GM19239 (cell line): ENCODE measurements at regions not wholly inside any gene's neighbourhood (a gene's known extent, or its start where the extent isn't known, plus 50 kb on each side); places are given as distances from the start of the nearest gene placed in this dataset.
"Not testable (repeated sequence)": the region's sequence is repeated elsewhere in the genome, so short reads cannot be mapped to it uniquely, and the experiment has no call there.

Experiments
- DNase-seq: peaks from one replicate; pipeline ENCODE4 v3.0.0; 2011; ENCODE audit warnings: low spot score; ENCODE audit not compliant: insufficient read length
- FAIRE-seq: peaks from 2 replicates; lab custom pipeline; 2011; peaks lifted over from hg19 to GRCh38; lab: Jason Lieb, UNC

GRCh38 chr2:21981127-21981526 lies 857.4 kb downstream of the TDRD15 start:
- FAIRE-seq = no peak
- DNase-seq = no peak

DNA sequence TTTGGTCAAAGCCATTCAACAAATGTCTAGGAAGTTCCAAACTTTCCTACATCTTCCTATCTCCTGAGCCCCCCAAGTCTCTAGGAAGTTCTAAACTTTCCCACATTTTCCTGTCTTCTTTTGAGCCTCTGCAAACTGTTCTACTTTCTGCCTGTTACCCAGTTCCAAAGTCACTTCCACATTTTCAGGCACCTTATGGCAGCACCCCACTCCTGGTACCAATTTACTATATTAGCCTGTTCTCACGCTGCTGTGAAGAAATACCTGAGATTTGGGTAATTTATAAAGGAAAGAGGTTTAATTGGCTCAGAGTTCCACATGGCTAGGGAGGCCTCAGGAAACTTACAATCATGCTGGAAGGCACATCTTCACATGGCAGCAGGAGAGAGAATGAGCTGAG lies 869.2 kb downstream of the TDRD15 start:
- DNase-seq = no peak
- FAIRE-seq = no peak

GRCh38 chr2:21996339-21996738 lies 872.6 kb downstream of the TDRD15 start:
- FAIRE-seq = no peak
- no peak for DNase-seq

DNA sequence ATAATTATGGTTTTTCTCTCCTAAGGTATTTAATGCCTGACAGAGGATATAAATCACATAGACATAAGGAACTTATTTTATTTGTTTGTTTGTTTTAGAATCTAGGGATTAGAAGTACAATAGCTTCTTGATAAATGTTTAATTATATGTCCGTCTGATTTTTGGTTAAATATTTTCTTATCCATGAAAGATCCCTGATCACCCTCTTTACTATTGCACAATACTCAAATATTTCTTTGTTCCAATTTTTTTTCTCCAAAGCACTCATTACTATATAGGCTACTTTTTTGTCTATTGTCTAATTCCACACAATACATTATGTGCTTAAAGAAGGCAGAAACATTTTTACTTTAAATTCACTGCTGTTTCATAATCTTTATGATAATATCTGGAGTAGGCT lies 875.8 kb downstream of the TDRD15 start:
- FAIRE-seq = no peak
- DNase-seq = no peak

DNA sequence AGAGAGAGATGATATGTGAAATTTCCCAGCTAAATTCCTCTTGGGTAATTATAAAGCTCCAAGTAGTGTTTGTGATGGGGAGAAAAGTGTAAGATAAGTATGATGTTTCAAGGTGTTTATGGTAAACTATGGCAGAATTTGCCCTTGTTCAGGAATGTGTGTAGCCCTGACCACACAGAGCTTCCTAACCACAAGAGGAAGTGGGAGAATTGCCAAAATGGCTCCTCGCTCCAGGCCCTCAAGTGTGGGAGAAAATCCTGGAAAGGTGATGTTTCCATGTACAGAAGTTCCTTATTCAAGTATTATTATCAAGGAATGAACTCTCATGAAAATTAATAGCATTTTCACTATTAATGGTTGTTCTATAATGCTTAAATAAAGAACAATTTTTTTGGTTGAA lies 878.3 kb downstream of the TDRD15 start:
- FAIRE-seq (no peak), DNase-seq (no peak)

- DNase-seq = no peak
- no peak for FAIRE-seq
Observed at GRCh38 chr2:22003270-22003669, 879.5 kb downstream of the TDRD15 start.

- no peak for DNase-seq
- no peak for FAIRE-seq
Observed at GRCh38 chr2:22011048-22011447, 887.3 kb downstream of the TDRD15 start.

GRCh38 chr2:22020091-22020742 lies 896.4 kb downstream of the TDRD15 start:
- DNase-seq (no peak), FAIRE-seq (no peak)

DNA sequence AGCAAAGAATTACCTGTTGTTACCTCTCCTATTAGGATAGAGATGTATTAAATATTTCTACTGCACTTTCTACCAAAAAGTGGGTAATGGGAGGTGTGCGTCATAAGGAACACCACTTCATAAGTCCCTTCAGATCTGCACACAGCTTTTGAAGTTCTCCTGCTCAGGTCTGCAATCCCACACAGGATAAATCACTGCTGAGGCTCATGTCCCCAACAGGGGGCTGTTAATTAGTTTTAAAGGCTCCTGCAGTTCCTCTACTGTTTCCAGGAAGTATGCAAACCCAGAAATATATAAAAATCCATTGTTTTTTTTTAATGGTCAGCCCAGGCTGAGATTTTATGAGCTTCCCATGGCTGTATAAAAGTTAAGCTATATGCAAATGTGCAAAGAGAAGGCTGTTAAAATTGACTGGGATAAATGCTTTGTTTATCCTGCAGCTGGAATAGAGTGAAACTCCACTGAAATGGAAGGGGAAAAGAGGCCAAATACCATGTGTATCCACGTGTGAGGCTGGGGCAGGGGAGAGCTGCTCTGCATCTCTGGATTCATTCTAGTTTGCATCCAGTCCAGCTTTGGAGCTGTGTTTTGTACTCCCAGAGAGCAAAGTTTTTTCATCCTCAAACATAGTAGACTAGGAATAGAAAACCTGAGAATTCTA lies 903.7 kb downstream of the TDRD15 start:
- no peak for FAIRE-seq
- no peak for DNase-seq

GRCh38 chr2:22035361-22035830 lies 911.6 kb downstream of the TDRD15 start:
- DNase-seq = no peak
- no peak for FAIRE-seq

DNA sequence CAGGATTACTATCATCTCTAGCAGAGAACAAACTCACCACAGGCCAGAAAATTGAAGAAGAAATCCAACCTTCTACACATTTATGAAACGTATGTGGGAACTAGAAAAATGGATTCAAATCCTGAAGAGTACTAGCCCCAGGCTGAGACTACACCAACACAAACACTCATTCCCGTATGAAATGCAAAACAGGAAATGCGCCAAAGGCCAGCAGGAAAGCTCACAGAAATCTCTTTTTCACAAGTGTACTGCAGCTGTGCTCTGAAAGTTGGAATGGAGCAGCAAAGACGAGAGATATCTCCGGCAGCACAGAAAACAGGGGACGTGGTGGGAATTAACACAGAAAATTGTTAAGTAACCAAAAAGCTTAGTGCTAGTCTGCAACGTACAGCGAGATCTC lies 913.5 kb downstream of the TDRD15 start:
- FAIRE-seq (no peak), DNase-seq (no peak)

DNA sequence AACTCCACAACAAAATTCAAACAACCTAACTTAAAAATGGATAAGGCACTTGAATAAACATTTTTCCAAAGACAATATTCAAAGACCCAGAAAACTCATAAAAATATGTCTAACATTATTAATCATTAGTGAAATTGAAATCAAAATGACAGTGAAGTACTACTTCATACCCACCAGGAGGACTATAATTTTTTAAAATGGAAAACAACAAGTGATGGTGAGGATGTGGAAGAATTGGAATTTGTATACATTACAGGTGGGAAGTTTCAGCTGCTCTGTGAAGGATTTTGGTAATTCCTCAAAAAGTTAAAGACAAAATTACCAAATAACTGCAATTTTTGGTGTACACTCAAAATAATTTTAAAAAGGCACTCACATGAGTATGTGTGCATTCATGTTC lies 920.0 kb downstream of the TDRD15 start:
- DNase-seq (no peak), FAIRE-seq (no peak)

DNA sequence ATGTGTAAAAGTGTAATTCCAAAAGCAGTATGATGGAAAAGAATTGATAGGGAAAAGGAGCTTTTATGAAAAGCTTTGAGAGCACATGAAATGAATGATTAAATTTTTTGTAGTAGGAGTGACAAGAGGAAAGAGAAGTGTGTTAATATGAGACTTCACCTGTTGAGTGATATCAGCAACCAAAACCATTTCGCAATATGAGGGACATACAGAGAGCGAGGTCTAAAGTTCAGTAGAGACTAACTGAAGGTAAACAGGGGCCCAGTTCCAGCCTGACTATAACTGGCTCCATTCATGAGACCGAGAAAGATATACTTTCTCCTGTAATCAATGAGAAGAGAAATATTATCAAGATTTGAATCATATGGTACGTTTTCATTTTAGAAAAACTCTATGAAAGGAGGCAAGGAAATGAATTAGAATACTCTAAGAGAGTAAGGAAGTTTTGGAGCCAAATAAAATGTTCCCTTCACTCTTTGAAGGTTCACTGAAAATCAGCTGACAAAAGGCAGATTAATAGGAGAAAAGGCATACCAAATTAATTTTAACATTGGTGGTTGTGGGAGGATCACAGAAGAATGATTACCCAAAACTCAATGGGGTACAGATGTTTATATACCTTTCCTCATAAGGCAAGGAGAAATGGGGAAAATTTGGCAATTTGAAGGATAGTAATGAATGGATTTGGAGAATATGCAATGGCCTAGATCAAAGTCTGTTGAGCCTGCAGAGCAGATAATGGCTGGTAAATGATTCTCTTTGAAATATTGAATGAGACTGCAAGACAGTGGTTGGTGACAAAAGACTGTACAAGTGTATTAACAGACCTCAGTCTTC lies 932.2 kb downstream of the TDRD15 start:
- DNase-seq (no peak), FAIRE-seq (no peak)

DNA sequence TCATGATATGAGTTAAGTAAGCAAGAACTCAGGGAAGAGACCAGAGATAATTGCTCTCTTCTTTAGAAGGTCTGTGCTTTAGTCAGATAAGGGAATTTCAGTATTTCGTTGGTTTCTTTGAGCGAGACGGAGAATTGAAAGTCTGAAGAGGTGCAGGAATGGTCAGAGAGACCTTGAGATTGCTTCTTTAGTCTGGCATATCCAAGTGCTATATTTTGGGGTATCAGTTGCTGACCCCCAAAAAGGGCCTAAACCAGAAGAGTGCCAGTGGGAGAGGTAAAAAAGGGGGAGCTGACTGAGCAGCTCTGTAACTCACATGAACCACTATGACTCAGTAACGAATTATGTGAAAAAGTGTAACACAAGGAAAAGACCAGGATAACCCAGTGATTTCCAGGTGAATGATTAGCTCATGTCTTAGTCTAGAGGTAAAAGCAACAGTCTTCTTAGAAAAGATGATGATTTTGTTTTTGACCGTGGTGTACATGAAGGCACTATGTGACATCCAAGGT lies 932.9 kb downstream of the TDRD15 start:
- FAIRE-seq (no peak), DNase-seq (no peak)

DNA sequence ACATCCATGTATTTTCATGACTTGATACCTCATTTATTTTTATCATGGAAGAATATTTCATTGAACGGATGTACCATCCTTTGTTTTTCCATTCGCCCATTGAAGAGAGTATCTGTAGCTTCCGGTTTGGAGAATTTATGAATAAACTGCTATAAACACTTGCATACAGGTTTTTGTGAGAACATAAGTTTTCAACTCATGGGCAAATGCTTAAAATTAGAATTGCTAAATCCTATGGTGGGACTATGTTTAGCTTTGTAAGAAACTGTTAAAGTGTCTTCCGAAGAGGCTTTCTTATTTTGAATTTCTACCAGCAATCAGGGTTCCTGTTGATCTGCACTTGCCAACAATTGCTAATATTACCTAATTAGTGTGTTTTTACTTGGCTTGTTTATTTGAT lies 938.9 kb downstream of the TDRD15 start:
- FAIRE-seq (no peak), DNase-seq (no peak)

DNA sequence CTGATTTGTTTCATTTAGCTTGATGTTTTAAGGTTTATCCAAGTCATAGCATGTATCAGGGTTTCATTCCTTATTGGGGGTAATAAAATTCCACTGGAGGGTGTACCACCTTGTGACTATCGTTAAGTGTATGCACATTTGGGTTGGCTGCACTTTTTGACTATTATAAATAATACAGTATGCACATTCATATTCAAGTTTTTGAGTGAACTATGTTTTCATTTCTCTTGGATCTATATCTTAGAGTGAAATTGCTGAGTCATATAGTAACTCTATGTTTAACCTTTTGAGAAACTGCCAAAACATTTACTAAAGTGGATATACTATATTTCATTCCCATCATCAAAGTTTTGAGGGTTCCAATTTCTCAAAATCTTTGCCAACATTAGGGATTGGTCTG lies 952.7 kb downstream of the TDRD15 start:
- FAIRE-seq (no peak), DNase-seq (no peak)

DNA sequence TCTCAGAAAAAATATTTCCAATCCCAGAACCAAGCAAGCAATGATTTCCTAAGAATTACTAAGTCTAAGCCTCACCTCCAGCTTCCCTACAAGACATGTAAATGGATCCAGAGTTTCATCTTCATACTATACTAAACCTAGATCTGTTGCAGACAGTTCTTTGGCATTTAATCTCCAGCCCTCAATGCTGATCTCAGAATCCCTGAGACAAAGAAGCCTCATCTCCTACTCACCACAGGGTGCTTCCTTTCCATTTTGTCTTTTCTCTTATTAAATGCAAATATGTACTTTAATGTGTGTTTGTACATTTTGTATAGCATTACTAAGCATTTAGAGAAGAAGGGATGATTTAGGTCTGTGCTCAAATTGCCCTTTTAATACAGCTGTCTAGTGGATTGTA lies 954.9 kb downstream of the TDRD15 start:
- FAIRE-seq (no peak), DNase-seq (no peak)

DNA sequence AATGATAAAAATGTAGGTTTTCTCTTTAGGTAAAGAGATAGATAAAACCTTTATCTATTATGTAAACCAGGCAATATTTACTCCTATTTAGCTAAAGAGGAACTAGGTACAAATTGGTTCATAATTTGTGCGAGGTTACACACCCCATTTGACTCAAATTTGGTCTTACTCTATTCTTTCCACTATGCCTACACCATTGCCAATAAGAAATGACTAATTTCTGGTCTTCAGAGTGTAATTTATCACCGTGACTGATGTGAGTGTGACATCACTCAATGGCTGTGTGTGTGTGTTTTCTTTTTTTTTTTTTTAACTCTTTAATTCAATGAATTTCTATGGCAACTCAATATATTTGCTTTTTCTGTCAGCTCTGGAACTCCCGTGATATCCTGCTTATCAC lies 955.8 kb downstream of the TDRD15 start:
- FAIRE-seq = no peak
- DNase-seq = no peak

- no peak for FAIRE-seq
- DNase-seq = no peak
Observed at GRCh38 chr2:22086726-22087125, 963.0 kb downstream of the TDRD15 start.

DNA sequence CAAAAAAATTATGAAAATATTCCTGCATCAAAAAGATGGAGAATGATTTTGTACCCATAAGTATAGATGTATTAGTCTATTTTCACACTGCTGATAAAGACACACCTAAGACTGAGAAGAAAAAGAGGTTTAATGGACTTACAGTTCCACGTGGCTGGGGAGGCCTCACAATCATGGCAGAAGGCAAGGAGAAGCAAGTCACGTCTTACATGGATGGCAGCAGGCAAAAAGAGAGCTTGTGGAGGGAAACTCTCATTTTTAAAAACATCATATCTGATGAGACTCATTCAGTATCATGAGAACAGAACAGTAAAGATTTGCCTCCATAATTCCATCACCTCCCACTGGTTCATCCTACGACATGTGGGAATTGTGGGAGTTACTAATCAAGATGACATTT lies 979.8 kb downstream of the TDRD15 start:
- DNase-seq, FAIRE-seq: not testable (repeated sequence)

DNA sequence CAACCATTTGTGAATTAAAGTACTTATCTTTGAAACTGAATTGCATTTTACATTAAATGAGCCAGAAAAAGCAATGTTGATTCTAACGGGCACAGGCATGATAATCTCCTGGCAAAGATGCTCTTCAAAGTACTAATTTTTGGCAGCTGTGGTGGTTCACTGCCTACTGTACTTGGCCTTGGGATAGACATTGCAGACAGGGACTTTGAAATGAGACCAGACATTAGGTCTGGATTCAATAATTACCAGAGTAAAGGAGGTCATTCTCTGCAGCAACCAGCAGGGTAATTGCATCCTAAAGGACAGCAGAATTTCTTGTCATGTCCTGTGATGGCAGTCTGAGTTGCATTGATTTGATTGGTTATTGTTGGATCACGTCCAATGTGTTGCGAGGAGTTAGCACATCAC lies 986.5 kb downstream of the TDRD15 start:
- no peak for FAIRE-seq
- no peak for DNase-seq
